GM23248 (cell line): ENCODE measurements at regions not wholly inside any gene's neighbourhood (a gene's known extent, or its start where the extent isn't known, plus 50 kb on each side); places are given as distances from the start of the nearest gene placed in this dataset.

Experiments
- EZH2 ChIP-seq: fragments of 200-600 bp; sonication (generic); IDR thresholded peaks from 2 replicates; pipeline ENCODE4 v1.6.1; 2018; ENCODE audit warnings: antibody characterized with exemption, mild to moderate bottlenecking; ENCODE audit not compliant: insufficient read depth, poor library complexity, severe bottlenecking
- EZH2phosphoT487 ChIP-seq: fragments of 200-600 bp; sonication (generic); IDR thresholded peaks from 2 replicates; pipeline ENCODE4 v1.6.1; 2018; ENCODE audit warnings: antibody characterized with exemption, moderate library complexity, mild to moderate bottlenecking, low read depth; ENCODE audit not compliant: insufficient read depth

DNA sequence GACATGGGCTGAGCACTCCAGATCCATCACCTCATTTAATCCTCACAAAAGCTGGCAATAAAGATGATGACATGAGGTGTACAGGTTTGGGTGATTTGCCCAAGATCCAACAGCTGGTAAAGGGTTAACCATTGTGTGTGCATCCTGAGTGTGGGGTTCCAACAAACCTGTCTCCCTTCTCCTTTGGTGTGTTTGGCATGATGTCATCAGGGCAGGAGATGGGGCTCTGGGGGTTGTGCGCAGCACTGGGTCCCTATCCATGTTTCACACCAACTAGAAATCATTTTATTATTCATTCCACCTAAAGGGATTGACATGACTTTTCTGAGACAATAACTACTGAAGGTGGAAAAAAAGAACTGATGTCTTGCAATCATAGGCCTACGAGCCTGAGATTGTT, 452.5 kb downstream of the SIPA1L2 start:
- TF ChIP-seq EZH2, result no peak
- TF ChIP-seq EZH2phosphoT487, result no peak
